T-helper 9 cell (primary cell): ENCODE measurements at regions not wholly inside any gene's neighbourhood (a gene's known extent, or its start where the extent isn't known, plus 50 kb on each side); places are given as distances from the start of the nearest gene placed in this dataset.

Experiments used
- DNase-seq: peaks from one replicate; pipeline ENCODE4 v3.0.0-alpha.2; 2020

GRCh38 chr20:57867807-57868206 lies 158.0 kb upstream of the PMEPA1 start:
- DNase-seq: no peak

- DNase-seq: no peak
Measured at GRCh38 chr20:57867181-57867803, 157.5 kb upstream of the PMEPA1 start.

GRCh38 chr20:57866250-57867106 lies 156.7 kb upstream of the PMEPA1 start:
- DNase-seq: no peak

- no peak for DNase-seq
Measured at GRCh38 chr20:57865266-57865665, 155.5 kb upstream of the PMEPA1 start.

GRCh38 chr20:57860576-57860975 lies 150.8 kb upstream of the PMEPA1 start:
- no peak for DNase-seq

- no peak for DNase-seq
Measured at GRCh38 chr20:57857969-57858368, 148.2 kb upstream of the PMEPA1 start.

GRCh38 chr20:57857118-57857517 lies 147.3 kb upstream of the PMEPA1 start:
- no peak for DNase-seq

- no peak for DNase-seq
Measured at GRCh38 chr20:57856658-57857057, 146.8 kb upstream of the PMEPA1 start.

GRCh38 chr20:57851796-57852195 lies 142.0 kb upstream of the PMEPA1 start:
- DNase-seq: no peak

- DNase-seq: no peak
Measured at GRCh38 chr20:57851025-57851682, 141.3 kb upstream of the PMEPA1 start.

GRCh38 chr20:57849521-57850215 lies 139.9 kb upstream of the PMEPA1 start:
- no peak for DNase-seq

GRCh38 chr20:57849121-57849520 lies 139.3 kb upstream of the PMEPA1 start:
- DNase-seq: no peak

- no peak for DNase-seq
Measured at GRCh38 chr20:57848282-57848681, 138.5 kb upstream of the PMEPA1 start.

GRCh38 chr20:57847104-57847503 lies 137.3 kb upstream of the PMEPA1 start:
- no peak for DNase-seq

- no peak for DNase-seq
Measured at GRCh38 chr20:57844626-57845596, 135.1 kb upstream of the PMEPA1 start.

- DNase-seq: no peak
Measured at GRCh38 chr20:57843941-57844625, 134.3 kb upstream of the PMEPA1 start.

- DNase-seq: no peak
Measured at GRCh38 chr20:57842720-57843119, 132.9 kb upstream of the PMEPA1 start.

GRCh38 chr20:57841297-57841866 lies 131.6 kb upstream of the PMEPA1 start:
- no peak for DNase-seq

GRCh38 chr20:57840504-57841296 lies 130.9 kb upstream of the PMEPA1 start:
- no peak for DNase-seq

- DNase-seq: no peak
Measured at GRCh38 chr20:57840066-57840465, 130.3 kb upstream of the PMEPA1 start.
